Right lobe of liver (tissue), 4 donors: ENCODE measurements at regions not wholly inside any gene's neighbourhood (a gene's known extent, or its start where the extent isn't known, plus 50 kb on each side); places are given as distances from the start of the nearest gene placed in this dataset.

Experiments used
- POLR2A ChIP-seq: fragments of 450-650 bp; IDR thresholded peaks from one replicate; pipeline ENCODE4 v1.6.1; 2017; ENCODE audit warnings: antibody characterized with exemption, mild to moderate bottlenecking
- TF ChIP-seq, protein P1 (sequence below), 4 donors: fragments of 200-600 bp in 3 of 4; fragments of 450-650 bp in 1 of 4; IDR thresholded peaks; one replicate each; pipeline versions ENCODE4 v1.5.1 to v1.8.0; 2016 to 2022; ENCODE audit warnings: antibody characterized with exemption in 4 of 4, mild to moderate bottlenecking in 2 of 4
- donor health status: DM: no; HTN: no; CAD: no.
- donor health status: DM: no; HTN: no; CAD: no.
- donor health status: DM: no; HTN: yes; CAD: no.

DNA sequence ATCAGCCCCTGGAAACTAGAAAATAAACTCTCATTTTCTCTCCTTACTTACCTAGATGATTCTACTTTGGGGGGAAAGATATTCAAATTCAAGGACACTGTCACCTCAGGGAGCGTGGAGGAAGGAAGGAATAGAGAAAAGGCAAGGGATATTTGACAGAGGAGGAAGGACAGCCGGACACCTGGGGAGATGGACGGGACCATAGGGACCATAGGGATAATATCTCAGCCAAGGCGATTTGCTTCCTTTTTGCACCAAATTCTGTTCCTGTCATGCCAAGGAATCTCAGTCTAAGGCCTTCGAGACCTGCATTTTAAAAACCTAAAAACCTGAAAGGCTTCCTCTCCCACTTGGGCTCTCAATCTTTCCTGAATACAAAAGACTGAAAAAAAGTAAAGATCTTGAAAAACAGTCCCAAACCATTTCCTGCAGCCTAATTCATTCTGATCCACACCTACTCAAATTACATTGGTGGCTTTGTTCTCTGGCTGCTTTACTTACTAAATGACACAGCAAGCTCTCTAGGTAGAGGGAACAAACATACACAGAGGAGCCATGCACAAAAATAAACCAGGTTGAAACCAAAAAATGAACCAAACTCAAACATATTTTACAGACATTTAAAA, 73.9 kb upstream of the SLC24A5 start:
- TF ChIP-seq, protein P1, sequence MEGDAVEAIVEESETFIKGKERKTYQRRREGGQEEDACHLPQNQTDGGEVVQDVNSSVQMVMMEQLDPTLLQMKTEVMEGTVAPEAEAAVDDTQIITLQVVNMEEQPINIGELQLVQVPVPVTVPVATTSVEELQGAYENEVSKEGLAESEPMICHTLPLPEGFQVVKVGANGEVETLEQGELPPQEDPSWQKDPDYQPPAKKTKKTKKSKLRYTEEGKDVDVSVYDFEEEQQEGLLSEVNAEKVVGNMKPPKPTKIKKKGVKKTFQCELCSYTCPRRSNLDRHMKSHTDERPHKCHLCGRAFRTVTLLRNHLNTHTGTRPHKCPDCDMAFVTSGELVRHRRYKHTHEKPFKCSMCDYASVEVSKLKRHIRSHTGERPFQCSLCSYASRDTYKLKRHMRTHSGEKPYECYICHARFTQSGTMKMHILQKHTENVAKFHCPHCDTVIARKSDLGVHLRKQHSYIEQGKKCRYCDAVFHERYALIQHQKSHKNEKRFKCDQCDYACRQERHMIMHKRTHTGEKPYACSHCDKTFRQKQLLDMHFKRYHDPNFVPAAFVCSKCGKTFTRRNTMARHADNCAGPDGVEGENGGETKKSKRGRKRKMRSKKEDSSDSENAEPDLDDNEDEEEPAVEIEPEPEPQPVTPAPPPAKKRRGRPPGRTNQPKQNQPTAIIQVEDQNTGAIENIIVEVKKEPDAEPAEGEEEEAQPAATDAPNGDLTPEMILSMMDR (IDR thresholded peaks at IDR 0.05), result no peak
- no peak for TF ChIP-seq POLR2A
